ENCODE measurements at regions not wholly inside any gene's neighbourhood (a gene's known extent, or its start where the extent isn't known, plus 50 kb on each side); places are given as distances from the start of the nearest gene placed in this dataset.
"Not testable (repeated sequence)": the region's sequence is repeated elsewhere in the genome, so short reads cannot be mapped to it uniquely, and the experiment has no call there.

DNA sequence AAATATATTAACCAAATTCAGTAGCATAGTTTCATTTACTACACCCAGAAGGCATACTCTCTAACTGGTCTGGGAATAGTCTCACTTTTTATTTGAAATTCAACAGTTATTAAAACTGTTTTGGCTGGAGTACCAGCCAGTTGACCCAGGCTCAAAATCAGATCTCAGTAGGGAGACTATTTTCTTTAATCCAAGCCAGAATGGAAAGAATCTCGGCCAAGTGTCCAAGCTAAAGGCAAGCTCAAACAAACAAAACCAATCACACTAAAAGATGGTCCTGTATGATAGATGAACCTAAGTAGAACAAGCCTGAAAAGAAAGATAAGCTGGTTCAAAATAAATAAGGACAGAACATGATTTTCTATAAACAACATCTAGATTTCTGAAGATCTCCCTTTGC lies 259.6 kb upstream of the POM121L12 start:
- no peak for DNase-seq

DNA sequence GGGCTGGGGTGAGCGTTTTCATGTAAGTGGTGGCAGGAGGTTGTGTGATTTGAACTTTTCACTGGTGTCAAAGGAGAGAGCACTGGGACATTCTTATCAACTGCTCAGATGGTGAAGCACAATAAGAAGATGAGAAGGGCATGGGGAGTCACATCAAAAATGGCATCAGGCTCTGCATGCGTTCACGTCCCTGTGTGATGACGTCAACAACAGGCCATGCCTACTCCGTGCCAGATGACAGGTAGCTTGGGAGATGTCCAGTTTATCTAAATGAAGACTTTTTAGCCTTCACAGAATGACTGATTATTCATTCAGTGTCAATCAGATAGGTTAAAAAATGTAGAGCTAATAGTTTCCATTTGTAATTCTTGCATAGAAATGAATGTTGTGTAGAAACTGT lies 264.3 kb upstream of the POM121L12 start:
- no peak for DNase-seq

DNA sequence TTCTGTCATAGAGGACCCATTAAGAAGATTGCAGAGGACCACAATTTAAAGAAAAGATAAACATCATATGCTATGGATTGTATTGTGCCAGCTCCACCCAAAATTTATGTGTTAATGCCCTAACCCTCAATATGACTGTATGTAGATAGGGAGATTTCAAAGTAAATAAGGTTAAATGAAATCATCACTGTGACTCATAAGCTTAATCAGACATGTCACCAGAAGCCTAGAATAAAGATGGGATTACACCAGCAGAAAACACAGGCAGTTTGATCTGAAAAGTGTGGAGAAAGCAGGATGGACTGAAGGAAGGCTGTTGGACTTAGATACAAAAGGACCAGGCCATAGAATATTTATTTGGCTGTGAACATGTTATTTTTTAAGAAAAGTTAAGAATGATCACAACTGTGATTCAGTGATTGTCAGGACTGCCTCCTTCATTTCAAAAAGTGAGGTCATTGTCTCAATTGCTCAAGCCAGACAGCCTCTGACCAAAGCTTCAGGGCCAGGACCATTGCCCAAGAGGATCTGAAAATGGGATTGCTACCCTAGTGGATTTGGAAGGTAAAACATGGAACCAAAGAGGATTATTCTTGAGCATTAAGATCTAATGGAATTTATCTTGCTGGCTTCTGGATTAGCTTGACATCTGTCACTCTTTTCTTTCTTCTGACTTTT lies 270.8 kb upstream of the POM121L12 start:
- DNase-seq, result no peak

DNA sequence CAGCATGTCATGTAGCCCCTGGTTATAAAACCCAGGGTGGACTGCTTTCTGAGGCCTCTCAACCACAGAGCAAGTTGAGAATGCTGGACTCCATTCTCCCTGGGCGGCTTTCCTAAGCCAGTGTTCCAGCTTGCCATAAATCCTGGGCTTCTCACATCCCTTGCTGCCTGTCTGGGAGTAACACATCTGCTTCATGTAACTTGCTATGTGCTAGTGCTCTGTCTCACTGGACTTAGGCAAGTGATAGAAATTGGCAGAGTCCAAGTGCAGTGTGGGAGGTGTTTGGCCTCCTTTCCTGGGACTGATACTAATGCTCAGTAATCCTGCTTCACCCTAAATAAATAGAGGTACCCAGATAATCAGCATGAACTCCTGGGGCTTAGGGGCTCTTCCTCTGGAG lies 277.1 kb upstream of the POM121L12 start:
- no peak for DNase-seq

DNA sequence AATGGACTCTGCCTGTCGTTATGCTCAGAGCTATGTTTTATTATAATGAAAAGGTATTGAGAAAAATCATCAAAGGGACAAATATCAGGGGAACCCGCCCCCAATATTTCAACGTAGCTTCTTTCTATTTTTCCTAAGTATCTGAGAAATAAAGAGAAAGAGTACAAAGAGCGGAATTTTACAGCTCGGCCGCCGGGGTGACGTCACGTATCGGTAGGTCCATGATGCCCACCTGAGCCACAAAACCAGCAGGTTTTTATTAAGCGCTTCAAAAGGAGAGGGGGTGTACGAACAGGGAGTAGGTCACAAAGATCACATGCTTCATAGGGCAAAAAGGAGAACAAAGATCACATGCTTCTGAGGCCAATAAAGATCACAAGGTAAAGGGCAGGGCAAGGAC lies 281.6 kb upstream of the POM121L12 start:
- no peak for DNase-seq

DNA sequence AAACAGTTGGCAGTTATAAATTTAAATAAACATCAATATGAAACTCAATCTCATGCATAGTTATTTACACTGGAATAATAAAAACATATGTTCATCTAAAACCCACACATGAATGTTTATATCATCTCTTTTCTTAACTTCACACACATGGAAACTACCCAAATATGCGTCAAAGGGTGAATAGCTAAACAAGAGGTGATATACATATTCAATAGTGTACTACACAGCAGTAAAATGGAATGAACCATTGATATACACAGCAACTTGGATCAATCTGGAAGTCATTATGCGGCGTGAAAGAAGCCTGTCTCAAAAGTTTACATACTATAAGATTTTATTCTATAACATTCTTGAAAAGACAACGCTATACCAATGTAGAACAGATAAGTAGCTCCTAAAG lies 282.5 kb upstream of the POM121L12 start:
- DNase-seq, result no peak

DNA sequence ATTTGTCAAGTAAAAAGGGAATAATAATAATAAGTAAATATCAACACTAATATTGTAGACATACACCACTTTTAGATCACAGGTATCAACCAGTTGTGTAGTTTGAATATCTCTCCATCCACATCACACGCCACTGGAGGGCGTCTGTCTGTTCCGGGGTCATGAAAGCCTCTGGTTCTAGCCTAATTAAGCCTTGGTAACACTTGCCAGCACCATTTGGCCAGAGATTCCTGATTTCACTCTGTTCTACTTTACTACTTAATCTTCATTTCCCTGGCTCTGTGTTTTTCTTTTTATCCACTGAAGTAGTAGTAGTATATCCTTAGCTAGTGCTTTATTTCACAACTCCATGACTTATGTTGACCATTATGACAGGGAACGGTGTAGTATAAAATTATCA lies 285.6 kb upstream of the POM121L12 start:
- no peak for DNase-seq

DNA sequence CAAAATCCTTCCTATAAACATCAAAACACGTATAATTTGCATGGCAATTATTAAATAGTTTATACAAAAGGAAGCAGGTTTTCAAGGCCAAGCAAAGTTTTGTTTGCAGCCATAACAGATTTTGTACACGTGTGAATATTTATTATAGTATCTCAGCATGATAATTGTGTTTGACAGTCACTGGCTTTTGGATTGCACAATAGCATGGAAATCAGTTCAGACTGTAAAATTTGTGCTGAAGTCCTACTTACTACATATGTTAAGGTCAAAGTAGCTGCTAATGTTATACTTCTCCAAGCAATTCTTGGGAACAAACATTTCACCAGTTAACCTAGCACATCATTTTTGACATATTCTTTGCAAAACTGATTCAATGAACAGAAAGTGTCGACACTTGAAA lies 287.6 kb upstream of the POM121L12 start:
- DNase-seq, result no peak

DNA sequence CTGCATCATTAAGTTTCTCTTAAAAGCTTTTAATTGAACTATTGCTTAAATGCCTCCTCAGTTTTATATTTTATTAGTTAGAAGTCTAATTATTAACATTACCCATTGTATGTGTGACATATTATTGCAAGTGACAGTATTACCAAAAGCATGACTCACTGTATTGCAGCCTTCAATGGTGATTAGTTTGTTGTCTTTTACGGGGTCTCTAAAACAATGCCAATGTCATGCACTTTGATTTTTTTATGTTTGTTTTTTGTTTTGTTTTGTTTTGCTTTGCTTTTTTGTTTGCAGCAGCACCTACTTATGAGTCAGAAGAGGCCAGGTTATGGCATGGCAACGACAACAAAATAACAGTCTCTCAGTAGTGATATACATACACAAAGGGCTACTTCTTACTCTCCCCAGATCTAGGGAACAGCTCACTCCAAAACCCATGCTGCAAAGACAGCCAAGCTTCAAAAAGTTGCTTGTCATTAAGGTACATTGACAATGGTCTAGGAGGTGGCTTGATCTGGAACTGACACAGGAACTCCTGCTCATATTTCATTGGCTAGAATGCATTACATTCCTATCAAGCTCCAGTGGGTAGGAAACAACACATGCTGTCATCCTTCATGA lies 293.7 kb upstream of the POM121L12 start:
- no peak for DNase-seq

DNA sequence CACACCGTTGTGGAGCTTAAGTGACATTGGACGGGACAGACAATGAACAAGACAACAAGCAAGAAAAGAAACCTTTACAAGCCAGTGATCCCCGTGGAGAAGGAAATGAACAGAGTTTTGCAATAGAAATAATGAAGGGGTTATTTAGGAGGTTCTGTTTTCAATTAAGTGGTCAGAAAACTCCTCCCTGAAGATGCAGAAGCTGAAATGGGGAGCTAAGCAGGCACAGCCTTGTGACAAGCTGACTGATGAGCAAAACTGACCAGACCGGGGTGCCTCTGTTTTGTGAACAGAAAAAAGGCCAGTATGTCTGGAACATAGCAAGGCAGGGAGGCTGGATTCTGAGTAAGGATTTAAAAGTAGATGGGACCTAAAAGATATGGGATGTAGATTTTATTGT lies 299.8 kb upstream of the POM121L12 start:
- no peak for DNase-seq

DNA sequence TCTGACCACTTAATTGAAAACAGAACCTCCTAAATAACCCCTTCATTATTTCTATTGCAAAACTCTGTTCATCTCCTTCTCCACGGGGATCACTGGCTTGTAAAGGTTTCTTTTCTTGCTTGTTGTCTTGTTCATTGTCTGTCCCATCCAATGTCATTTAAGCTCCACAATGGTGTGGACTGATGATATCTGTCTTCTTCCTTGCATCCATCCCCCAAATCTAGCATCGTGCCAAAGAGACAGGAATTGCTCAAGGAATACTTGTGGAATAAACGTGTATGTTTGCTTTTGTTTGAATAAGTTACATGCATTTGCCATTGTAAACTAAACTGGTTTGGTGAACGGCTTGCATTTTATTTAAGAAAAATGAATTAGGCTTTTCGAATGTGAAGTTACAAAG lies 306.8 kb upstream of the POM121L12 start:
- DNase-seq, result not testable (repeated sequence)

DNA sequence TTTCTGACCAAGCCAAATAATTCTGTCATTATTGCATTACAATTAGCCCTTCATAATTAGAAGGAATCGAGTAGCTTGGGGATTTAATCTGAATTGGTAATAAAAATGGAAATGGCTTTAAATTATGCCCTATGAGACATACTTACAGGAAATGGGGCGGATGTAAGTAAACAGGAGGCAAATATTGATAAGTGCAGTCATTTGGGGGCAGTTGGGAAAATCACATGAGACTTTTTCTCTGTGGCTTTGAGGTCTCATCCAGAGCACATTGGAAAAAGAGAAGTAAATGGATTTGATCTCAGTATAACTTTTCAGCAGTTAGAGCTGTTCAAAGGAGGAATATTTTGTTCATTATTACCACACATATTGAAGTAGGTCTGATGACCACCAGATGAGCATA lies 307.8 kb upstream of the POM121L12 start:
- DNase-seq, result no peak

DNA sequence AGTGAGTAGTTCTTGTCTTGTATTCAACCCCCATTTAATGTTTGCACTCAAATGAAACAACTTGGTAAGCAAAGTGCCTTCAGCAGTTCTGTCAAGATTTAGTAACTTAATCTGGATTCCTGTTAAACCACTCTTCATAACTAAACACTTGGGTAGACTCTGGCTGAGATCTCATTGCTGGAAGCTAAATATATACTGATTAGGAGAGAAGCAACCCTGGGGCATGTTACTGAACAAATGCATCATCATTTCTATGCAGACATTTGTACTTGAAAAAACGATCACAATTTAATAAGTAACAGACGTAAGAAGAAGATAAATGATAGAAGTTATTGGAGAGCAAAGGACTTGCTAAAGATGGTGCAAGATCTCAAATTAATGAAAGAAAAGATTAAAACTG lies 308.4 kb upstream of the POM121L12 start:
- DNase-seq, result no peak

DNA sequence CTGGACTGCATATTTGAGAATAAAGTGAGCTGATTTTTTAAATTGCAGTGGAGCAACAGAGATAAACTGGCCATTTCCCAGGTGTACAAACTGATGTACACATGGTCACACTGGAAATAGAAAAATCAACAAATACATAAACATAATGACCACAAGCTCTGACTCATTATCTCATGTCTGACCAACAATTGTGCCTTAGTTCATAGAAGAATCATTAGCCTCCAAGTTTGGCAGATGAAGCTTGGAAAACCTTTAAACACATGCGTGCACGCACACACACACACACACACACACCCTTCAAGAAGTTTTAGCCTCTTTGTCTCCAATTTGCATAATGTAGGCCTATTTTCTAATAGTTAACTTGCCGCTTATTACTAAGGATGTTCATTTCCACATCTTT lies 308.9 kb upstream of the POM121L12 start:
- DNase-seq, result no peak

DNA sequence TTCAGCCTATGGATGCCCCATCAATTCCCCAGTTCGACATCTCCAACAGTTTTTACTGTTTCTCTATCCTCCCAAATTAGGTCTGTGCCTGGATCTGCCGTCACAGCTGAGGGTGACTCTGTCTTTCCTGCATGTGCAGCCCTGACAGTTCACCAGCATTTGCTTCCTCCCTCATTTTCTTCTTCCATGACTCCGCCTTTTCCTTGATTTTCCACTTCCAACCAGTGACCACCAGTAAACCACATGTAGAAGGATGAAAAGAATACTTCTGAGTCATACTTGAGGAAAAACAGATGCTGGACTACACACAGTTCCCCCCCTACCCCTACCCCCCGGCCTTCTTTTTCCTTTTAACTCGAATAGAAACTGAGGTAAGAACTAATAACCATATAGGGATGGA lies 311.8 kb upstream of the POM121L12 start:
- no peak for DNase-seq

DNA sequence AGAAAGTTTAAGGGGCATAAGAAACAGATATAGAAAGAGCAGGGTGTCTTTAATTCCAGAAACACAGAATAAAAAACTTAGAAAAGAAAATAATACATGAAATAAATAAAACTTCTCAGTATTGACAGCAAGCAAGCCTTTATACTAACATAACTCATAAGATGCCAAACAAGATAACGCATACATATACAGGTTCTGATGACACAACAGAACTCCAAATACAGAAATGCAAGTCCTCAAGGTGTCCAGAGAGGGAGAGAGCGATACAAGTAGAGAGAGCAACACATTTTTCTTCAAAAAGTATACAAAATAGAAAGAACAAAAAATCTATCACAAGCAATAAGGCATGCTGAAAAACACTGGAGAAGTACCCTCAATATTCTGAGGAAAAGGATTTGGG lies 314.6 kb upstream of the POM121L12 start:
- DNase-seq, result no peak

DNA sequence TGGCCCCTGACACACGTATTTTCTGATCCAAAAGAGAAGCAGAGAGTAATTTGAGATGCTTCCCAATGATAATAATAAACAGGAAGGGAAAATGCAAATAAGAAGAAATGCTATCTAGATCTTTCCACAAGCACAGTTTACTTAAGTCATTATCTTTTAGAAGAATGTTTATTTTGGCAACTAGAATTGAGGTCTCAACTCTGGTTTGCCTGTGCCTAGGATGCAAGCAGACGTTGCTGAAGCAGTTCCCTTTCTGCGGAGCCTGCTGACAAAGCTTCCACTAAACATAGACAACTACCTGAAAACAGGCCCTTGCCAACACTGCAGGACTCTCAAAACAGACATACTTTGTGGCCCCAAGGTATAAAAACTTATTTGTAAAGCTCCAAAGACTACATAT lies 315.8 kb upstream of the POM121L12 start:
- DNase-seq, result no peak

DNA sequence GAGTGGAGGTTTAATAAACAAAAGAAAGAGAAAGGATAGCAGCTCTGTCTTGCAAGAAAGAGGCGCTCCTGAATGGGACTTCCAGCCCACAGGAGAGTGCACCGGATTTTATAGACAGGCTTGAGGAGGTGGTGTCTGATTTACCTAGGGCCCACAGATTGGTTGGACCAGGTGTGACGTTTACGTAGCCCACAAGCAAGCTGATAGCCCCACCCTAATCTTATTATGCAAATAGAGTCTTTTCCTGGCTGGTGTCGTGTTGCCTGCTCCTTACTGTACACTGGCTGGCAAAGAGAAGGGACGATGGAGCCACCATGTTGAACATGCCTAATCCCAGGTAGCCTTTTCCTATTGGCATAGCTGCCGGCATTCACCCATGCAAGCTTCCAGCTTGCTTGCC lies 319.7 kb upstream of the POM121L12 start:
- DNase-seq, result no peak

DNA sequence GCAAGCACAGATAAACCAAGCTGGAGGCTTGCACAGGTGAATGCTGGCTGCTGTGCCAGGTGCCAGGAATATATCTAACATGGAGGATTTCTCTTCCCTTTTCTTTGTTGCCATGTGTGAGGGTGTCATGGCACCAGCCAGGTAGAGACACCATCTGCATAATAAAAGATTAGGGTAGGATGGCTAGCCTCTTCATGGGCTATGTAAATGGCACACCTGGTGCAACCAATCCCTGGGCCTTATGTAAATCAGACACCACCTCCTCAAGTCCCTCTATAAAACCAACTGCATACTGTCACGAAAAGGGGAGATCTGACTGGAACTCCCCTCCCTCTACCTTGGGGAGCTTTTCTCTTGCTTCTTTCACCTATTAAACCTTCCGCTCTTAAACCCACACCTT lies 322.5 kb upstream of the POM121L12 start:
- DNase-seq, result no peak

DNA sequence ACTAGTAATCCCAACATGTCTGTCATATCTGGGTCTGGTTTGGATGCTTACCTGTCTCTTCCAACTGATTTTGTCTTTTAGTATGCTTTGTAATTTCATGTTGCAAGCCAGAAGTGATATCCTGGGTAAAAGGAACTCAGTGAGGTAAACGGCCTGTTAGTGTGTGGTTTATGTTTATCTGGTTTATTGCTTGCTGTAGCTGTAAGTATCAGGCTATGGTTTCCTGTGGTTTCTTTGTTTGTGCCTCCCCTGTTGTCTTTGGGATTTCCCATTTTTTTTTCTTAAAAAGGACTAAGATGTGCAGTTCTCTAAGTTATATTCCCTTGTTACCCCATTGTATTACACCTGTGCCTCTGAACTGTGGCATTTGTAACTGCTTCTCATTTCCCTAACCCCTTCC lies 323.5 kb upstream of the POM121L12 start:
- DNase-seq, result no peak

DNA sequence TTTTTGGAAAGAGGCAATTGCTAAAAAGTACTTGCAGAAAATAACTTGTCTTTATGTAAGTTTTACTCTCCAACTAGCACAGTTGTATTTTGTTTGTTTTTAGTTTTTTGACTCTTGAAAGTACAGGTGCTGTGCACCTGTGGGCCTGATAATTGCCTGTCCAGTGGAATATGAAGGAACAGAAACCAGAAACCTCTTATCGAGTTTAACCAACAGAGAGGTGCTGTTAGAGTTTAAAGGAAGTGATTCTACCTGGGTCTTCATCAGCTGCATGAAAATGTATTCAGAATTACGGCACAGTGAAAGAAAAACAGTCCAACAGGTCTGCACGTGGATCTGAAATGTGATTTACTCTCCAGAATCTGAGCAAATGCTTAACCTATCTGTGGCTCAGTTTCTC lies 326.6 kb upstream of the POM121L12 start:
- no peak for DNase-seq

DNA sequence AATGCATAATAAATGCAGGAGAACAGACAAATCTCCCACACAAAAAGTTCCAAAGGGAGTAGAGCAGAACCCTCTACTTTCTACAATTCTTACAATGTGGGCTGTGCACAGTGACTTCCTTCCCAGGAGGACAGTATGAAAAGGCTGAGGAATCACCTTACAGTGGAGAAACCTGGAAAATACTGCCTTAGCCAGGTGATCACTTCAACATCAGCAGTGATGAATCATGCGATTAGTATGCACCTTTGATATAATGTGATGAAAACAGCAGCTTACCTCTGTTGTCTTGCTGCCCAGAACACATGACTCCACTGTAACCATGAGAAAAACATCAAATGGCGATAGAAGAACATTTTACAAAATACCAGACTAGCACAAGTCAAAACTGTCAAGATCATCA lies 329.7 kb upstream of the POM121L12 start:
- no peak for DNase-seq

DNA sequence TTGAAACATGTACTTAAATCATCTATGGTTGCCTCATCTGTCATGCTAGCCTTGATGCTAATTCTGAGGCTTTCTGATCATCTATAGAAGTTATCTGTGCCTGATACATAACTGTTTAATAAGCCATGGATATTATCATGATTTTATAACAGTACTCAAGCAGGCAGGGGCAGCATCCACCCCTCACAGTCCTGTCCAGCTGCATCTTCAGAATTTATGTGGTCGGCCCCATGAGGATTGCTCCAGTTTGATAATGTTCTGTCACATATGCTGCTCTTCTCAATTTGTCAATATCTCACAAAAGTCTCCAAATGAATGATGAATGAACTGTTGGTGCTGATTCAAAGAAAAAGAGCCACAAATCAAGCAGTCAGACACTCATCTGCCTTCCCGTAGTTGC lies 335.1 kb upstream of the POM121L12 start:
- DNase-seq, result no peak

DNA sequence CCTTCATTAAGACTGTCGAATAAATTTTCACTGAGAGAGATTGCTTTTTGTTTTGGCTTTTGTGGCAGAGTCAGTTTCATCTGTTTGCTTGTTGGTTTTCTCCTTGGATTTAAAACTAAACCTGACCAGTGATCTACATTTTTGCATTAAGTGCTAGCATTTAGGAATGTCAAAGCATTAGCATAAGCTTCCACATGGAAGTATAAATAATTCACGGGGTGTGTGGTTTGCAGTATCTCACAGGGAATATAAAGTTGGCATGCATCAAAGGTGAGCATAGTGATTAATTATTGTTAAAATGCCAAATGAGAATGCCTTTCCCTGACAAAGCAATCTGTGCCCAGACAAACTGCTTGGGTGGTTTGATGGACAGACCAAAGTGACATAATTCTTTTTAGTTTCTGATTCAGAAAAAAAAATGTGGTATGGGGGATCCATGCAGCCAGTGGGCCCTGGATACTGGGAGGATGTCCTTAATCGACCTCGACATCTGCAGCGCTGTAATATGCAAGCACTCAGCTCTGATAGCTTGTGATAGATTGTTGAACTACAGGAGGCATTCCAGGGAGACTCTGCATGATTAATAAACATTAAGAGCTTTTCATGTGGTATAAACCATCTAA lies 339.3 kb upstream of the POM121L12 start:
- no peak for DNase-seq

DNA sequence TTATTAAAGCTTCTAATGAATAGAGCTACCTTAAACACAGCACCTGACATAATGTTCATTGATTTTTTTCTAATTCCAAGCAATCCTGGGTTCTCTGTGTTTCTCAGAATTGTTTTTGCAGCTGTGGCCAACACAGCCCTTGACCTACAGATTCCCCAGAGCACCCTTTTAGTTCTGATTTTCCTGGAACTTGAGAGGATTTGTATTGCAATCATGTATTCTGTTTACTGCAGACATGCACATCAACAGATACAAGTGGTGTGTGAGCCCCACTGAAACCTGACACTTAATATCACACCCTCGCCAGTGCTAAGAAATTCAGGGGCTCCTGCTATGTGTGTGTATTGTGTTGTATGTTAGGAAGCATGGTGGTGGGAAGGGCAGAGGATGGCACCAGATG lies 344.2 kb upstream of the POM121L12 start:
- no peak for DNase-seq

All from NCI-H2171 (cell line).